ENCODE measurements at regions not wholly inside any gene's neighbourhood (a gene's known extent, or its start where the extent isn't known, plus 50 kb on each side); places are given as distances from the start of the nearest gene placed in this dataset.
A peak's percentile ranks its signal among the peaks of the same experiment; 100 is the strongest.
"Not testable (repeated sequence)": the region's sequence is repeated elsewhere in the genome, so short reads cannot be mapped to it uniquely, and the experiment has no call there.

GRCh38 chr21:35506352-35506751 is 457.2 kb upstream of the RUNX1 start:
- Mint-ChIP-seq H3K4me1 (ENCODE audit: low read depth) (peaks cover 62% of the 10 kb centered on the region), H3K9me3 (no peaks in the 10 kb centered on the region), H3K36me3 (ENCODE audit: low read depth) (no peaks in the 10 kb centered on the region), H3K27me3 (ENCODE audit: insufficient read depth) (no peaks in the 10 kb centered on the region), H3K27ac (no peak overlapping the region), H3K4me3 (no peak overlapping the region)
- no peak for DNase-seq (ENCODE audit: low spot score)
- intact Hi-C loops (cut with micrococcal nuclease), result loop anchor here (10.0 kb wide), 1 partner anchor 762 kb away; no protein-coding TSS in a partner anchor

GRCh38 chr21:35504951-35505466 is 455.9 kb upstream of the RUNX1 start:
- H3K27me3 Mint-ChIP-seq (ENCODE audit: insufficient read depth), result no peaks in the 10 kb centered on the region
- H3K4me1 Mint-ChIP-seq (ENCODE audit: low read depth), result peaks cover 49% of the 10 kb centered on the region
- peaks cover 2% of the 10 kb centered on the region for H3K36me3 Mint-ChIP-seq (ENCODE audit: low read depth)
- H3K4me3 Mint-ChIP-seq, result no peak overlapping the region
- H3K27ac Mint-ChIP-seq, result no peak overlapping the region
- no peak for DNase-seq (ENCODE audit: low spot score)
- peaks cover 13% of the 10 kb centered on the region for H3K9me3 Mint-ChIP-seq
- intact Hi-C loops (cut with micrococcal nuclease), result loop anchor here (10.0 kb wide), 1 partner anchor 760 kb away; no protein-coding TSS in a partner anchor

- Mint-ChIP-seq H3K4me3 (no peak overlapping the region), H3K9me3 (peaks cover 18% of the 10 kb centered on the region), H3K27me3 (ENCODE audit: insufficient read depth) (no peaks in the 10 kb centered on the region), H3K27ac (no peak overlapping the region), H3K36me3 (ENCODE audit: low read depth) (peaks cover 2% of the 10 kb centered on the region), H3K4me1 (ENCODE audit: low read depth) (peaks cover 42% of the 10 kb centered on the region)
- DNase-seq (ENCODE audit: low spot score), result no peak
- intact Hi-C loops (cut with micrococcal nuclease), result loop anchor here (10.0 kb wide), 1 partner anchor 759 kb away; no protein-coding TSS in a partner anchor
These were observed 455.2 kb upstream of the RUNX1 start for GRCh38 chr21:35504277-35504676.

- Mint-ChIP-seq H3K4me3 (peak overlapping the region; percentile 37), H3K27me3 (ENCODE audit: insufficient read depth) (no peaks in the 10 kb centered on the region), H3K4me1 (ENCODE audit: low read depth) (peaks cover 36% of the 10 kb centered on the region), H3K27ac (peak overlapping the region; percentile 83), H3K9me3 (peaks cover 18% of the 10 kb centered on the region), H3K36me3 (ENCODE audit: low read depth) (peaks cover 2% of the 10 kb centered on the region)
- DNase-seq (ENCODE audit: low spot score), result peak; percentile 10
- intact Hi-C loops (cut with micrococcal nuclease), result loop anchor here (10.0 kb wide), 1 partner anchor 759 kb away; no protein-coding TSS in a partner anchor
These were observed 454.6 kb upstream of the RUNX1 start for GRCh38 chr21:35503671-35504070.

- H3K9me3 Mint-ChIP-seq, result peaks cover 18% of the 10 kb centered on the region
- H3K27ac Mint-ChIP-seq, result no peak overlapping the region
These were observed 453.7 kb upstream of the RUNX1 start for GRCh38 chr21:35502821-35503220.

GRCh38 chr21:35497522-35497921 is 448.4 kb upstream of the RUNX1 start:
- H3K4me3 Mint-ChIP-seq; H3K27me3 Mint-ChIP-seq (ENCODE audit: insufficient read depth); H3K27ac Mint-ChIP-seq; H3K4me1 Mint-ChIP-seq (ENCODE audit: low read depth); DNase-seq (ENCODE audit: low spot score); H3K36me3 Mint-ChIP-seq (ENCODE audit: low read depth); intact Hi-C loops (cut with micrococcal nuclease): not testable (repeated sequence)
- H3K9me3 Mint-ChIP-seq, result peaks cover 22% of the 10 kb centered on the region

More at GRCh38 chr21:35502821-35503220, 453.7 kb upstream of the RUNX1 start:
- DNase-seq (ENCODE audit: low spot score), result no peak
- intact Hi-C loops (cut with micrococcal nuclease), result loop anchor here (10.0 kb wide), 1 partner anchor 758 kb away; no protein-coding TSS in a partner anchor
- no peak overlapping the region for H3K4me3 Mint-ChIP-seq
- no peaks in the 10 kb centered on the region for H3K27me3 Mint-ChIP-seq (ENCODE audit: insufficient read depth)
- peaks cover 29% of the 10 kb centered on the region for H3K4me1 Mint-ChIP-seq (ENCODE audit: low read depth)
- H3K36me3 Mint-ChIP-seq (ENCODE audit: low read depth), result peaks cover 2% of the 10 kb centered on the region

- H3K4me1 Mint-ChIP-seq (ENCODE audit: low read depth), result no peaks in the 10 kb centered on the region
- H3K27me3 Mint-ChIP-seq (ENCODE audit: insufficient read depth), result peaks cover 3% of the 10 kb centered on the region
- H3K4me3 Mint-ChIP-seq, result no peak overlapping the region
- no peak for DNase-seq (ENCODE audit: low spot score)
- peaks cover 8% of the 10 kb centered on the region for H3K9me3 Mint-ChIP-seq
- intact Hi-C loops (cut with micrococcal nuclease), result no loop called here
- H3K27ac Mint-ChIP-seq, result no peak overlapping the region
- no peaks in the 10 kb centered on the region for H3K36me3 Mint-ChIP-seq (ENCODE audit: low read depth)
These were observed 443.0 kb upstream of the RUNX1 start for GRCh38 chr21:35491920-35492678.

GRCh38 chr21:35491114-35491513 is 442.0 kb upstream of the RUNX1 start:
- no peaks in the 10 kb centered on the region for H3K36me3 Mint-ChIP-seq (ENCODE audit: low read depth)
- no peaks in the 10 kb centered on the region for H3K4me1 Mint-ChIP-seq (ENCODE audit: low read depth)
- no peak overlapping the region for H3K4me3 Mint-ChIP-seq
- peaks cover 8% of the 10 kb centered on the region for H3K9me3 Mint-ChIP-seq
- peaks cover 6% of the 10 kb centered on the region for H3K27me3 Mint-ChIP-seq (ENCODE audit: insufficient read depth)
- DNase-seq (ENCODE audit: low spot score), result no peak
- H3K27ac Mint-ChIP-seq, result no peak overlapping the region
- intact Hi-C loops (cut with micrococcal nuclease), result no loop called here

- H3K27ac Mint-ChIP-seq, result no peak overlapping the region
- DNase-seq (ENCODE audit: low spot score), result no peak
- intact Hi-C loops (cut with micrococcal nuclease), result no loop called here
- H3K36me3 Mint-ChIP-seq (ENCODE audit: low read depth), result no peaks in the 10 kb centered on the region
- H3K9me3 Mint-ChIP-seq, result peaks cover 8% of the 10 kb centered on the region
- H3K4me3 Mint-ChIP-seq, result no peak overlapping the region
- peaks cover 10% of the 10 kb centered on the region for H3K27me3 Mint-ChIP-seq (ENCODE audit: insufficient read depth)
- H3K4me1 Mint-ChIP-seq (ENCODE audit: low read depth), result no peaks in the 10 kb centered on the region
These were observed 440.4 kb upstream of the RUNX1 start for GRCh38 chr21:35489389-35489980.

- no peaks in the 10 kb centered on the region for H3K4me1 Mint-ChIP-seq (ENCODE audit: low read depth)
- no peak for DNase-seq (ENCODE audit: low spot score)
- H3K27me3 Mint-ChIP-seq (ENCODE audit: insufficient read depth), result peaks cover 13% of the 10 kb centered on the region
- no peak overlapping the region for H3K27ac Mint-ChIP-seq
- no peaks in the 10 kb centered on the region for H3K36me3 Mint-ChIP-seq (ENCODE audit: low read depth)
- H3K9me3 Mint-ChIP-seq, result peaks cover 8% of the 10 kb centered on the region
- no peak overlapping the region for H3K4me3 Mint-ChIP-seq
- intact Hi-C loops (cut with micrococcal nuclease), result no loop called here
These were observed 439.8 kb upstream of the RUNX1 start for GRCh38 chr21:35488946-35489345.

- Mint-ChIP-seq H3K27ac (no peak overlapping the region), H3K36me3 (ENCODE audit: low read depth) (no peaks in the 10 kb centered on the region), H3K4me1 (ENCODE audit: low read depth) (no peaks in the 10 kb centered on the region), H3K4me3 (no peak overlapping the region), H3K27me3 (ENCODE audit: insufficient read depth) (peaks cover 9% of the 10 kb centered on the region), H3K9me3 (no peaks in the 10 kb centered on the region)
- DNase-seq (ENCODE audit: low spot score), result no peak
- intact Hi-C loops (cut with micrococcal nuclease), result no loop called here
These were observed 436.3 kb upstream of the RUNX1 start for GRCh38 chr21:35485364-35485763.

GRCh38 chr21:35484851-35485250 is 435.7 kb upstream of the RUNX1 start:
- Mint-ChIP-seq H3K27ac (no peak overlapping the region), H3K4me1 (ENCODE audit: low read depth) (no peaks in the 10 kb centered on the region), H3K27me3 (ENCODE audit: insufficient read depth) (peaks cover 9% of the 10 kb centered on the region), H3K9me3 (peaks cover 4% of the 10 kb centered on the region), H3K36me3 (ENCODE audit: low read depth) (no peaks in the 10 kb centered on the region), H3K4me3 (no peak overlapping the region)
- intact Hi-C loops (cut with micrococcal nuclease), result no loop called here
- DNase-seq (ENCODE audit: low spot score), result no peak

GRCh38 chr21:35484032-35484431 is 434.9 kb upstream of the RUNX1 start:
- intact Hi-C loops (cut with micrococcal nuclease), result no loop called here
- Mint-ChIP-seq H3K27ac (no peak overlapping the region), H3K9me3 (peaks cover 11% of the 10 kb centered on the region), H3K27me3 (ENCODE audit: insufficient read depth) (peaks cover 9% of the 10 kb centered on the region), H3K36me3 (ENCODE audit: low read depth) (peaks cover 2% of the 10 kb centered on the region), H3K4me1 (ENCODE audit: low read depth) (peaks cover 1% of the 10 kb centered on the region), H3K4me3 (no peak overlapping the region)
- DNase-seq (ENCODE audit: low spot score), result no peak
